K562 (cell line): ENCODE measurements at regions not wholly inside any gene's neighbourhood (a gene's known extent, or its start where the extent isn't known, plus 50 kb on each side); places are given as distances from the start of the nearest gene placed in this dataset.

Source experiments
- CEBPB ChIP-seq: fragments of 450-650 bp; IDR thresholded peaks from 2 replicates; pipeline ENCODE4 v1.6.1; 2016; ENCODE audit warnings: missing genetic modification characterization, missing compliant biosample characterization
- CREB1 ChIP-seq, 2 experiments: sonication (generic) in 1 of 2; formaldehyde crosslinking in 1 of 2; IDR thresholded peaks; 2 replicates each; pipeline versions ENCODE4 v1.6.1 to v1.8.0; 2012 to 2022; ENCODE audit warnings: inconsistent platforms in 1 of 2, mild to moderate bottlenecking in 1 of 2, missing genetic modification reagents in 1 of 2, moderate library complexity in 1 of 2
- FOXA3 ChIP-seq, 2 experiments: fragments of 450-650 bp in 1 of 2; sonication (generic) in 1 of 2; formaldehyde crosslinking; IDR thresholded peaks in 1 of 2; conservative IDR thresholded peaks in 1 of 2; 2 replicates each; pipeline versions ENCODE4 v1.4.0 to v1.8.0; 2020 to 2022; ENCODE audit warnings: mild to moderate bottlenecking in 2 of 2, missing genetic modification reagents in 1 of 2
- KLF16 ChIP-seq: IDR thresholded peaks from 2 replicates; pipeline ENCODE4 v1.6.1; 2016; ENCODE audit warnings: antibody characterized with exemption
- NEUROD1 ChIP-seq: fragments of 150-350 bp; IDR thresholded peaks from 2 replicates; pipeline ENCODE4 v1.6.1; 2014; ENCODE audit warnings: borderline replicate concordance, low read length, low read depth; ENCODE audit not compliant: partially characterized antibody
- NFATC3 ChIP-seq: fragments of 450-650 bp; IDR thresholded peaks from 2 replicates; pipeline ENCODE4 v1.6.1; 2017; ENCODE audit warnings: mild to moderate bottlenecking
- ZBTB8A ChIP-seq: fragments of 450-650 bp; IDR thresholded peaks from 2 replicates; pipeline ENCODE4 v1.6.1; 2018; ENCODE audit warnings: mild to moderate bottlenecking, moderate library complexity; ENCODE audit not compliant: partially characterized antibody
- ZNF583 ChIP-seq: fragments of 250-450 bp; sonication (Bioruptor Pico); IDR thresholded peaks from 2 replicates; pipeline ENCODE4 v1.4.0; 2020
- TF ChIP-seq, protein P1 (sequence below), 2 experiments: fragments of 450-650 bp in 1 of 2; sonication (generic) in 1 of 2; formaldehyde crosslinking in 1 of 2; IDR thresholded peaks in 1 of 2; conservative IDR thresholded peaks in 1 of 2; 2 replicates each; pipeline versions ENCODE4 v1.6.1 to v1.8.1; 2016 to 2023; ENCODE audit warnings: mild to moderate bottlenecking in 2 of 2, moderate library complexity in 2 of 2, inconsistent platforms in 1 of 2, missing genetic modification reagents in 1 of 2
- TF ChIP-seq, protein P2 (sequence below), 3 experiments: IDR thresholded peaks in 2 of 3; conservative IDR thresholded peaks in 1 of 3; 2 replicates each; pipeline ENCODE4 v1.5.1; 2011 to 2012; ENCODE audit warnings: low read length in 3 of 3, mild to moderate bottlenecking in 3 of 3, control low read depth in 2 of 3, improper control_type of control experiment in 1 of 3, inconsistent platforms in 1 of 3, low read depth in 1 of 3, mixed read lengths in 1 of 3, moderate library complexity in 1 of 3; ENCODE audit not compliant: insufficient read depth in 2 of 3

DNA sequence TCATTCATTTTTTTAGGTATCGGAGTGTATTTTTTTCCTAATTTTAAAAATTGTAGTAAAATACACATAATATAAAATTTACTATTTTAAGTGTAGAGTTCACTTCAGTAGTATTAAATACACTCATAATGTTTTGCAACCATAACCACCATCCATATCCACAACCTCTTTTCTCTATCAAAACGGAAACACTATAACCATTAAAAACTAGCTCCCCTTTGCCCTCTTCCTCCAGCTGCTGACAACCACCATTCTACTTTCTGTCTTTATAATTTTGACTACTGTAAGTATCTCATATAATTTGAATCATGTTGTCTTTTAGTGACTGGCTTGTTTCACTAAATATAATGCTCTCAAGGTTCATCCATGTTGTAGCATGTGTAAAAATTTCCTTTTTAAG lies 205.4 kb upstream of the CXorf51B start:
- TF ChIP-seq, protein P1, sequence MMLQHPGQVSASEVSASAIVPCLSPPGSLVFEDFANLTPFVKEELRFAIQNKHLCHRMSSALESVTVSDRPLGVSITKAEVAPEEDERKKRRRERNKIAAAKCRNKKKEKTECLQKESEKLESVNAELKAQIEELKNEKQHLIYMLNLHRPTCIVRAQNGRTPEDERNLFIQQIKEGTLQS (IDR thresholded peaks at IDR 0.05), result no peak
- TF ChIP-seq, protein P1 (CRISPR knock-in tag; conservative IDR thresholded peaks at IDR 0.05), result no peak
- TF ChIP-seq NEUROD1 (no peak), NFATC3 (no peak), CEBPB (tag) (no peak), FOXA3 (CRISPR knock-in tag; conservative IDR thresholded peaks at IDR 0.05 in 1 of 2, IDR thresholded peaks at IDR 0.05 in 1 of 2) (no peak), ZNF583 (CRISPR knock-in tag) (no peak), CREB1 (IDR thresholded peaks at IDR 0.05) (no peak), CREB1 (CRISPR knock-in tag; IDR thresholded peaks at IDR 0.05) (no peak), KLF16 (no peak), ZBTB8A (no peak)
- TF ChIP-seq, protein P2, sequence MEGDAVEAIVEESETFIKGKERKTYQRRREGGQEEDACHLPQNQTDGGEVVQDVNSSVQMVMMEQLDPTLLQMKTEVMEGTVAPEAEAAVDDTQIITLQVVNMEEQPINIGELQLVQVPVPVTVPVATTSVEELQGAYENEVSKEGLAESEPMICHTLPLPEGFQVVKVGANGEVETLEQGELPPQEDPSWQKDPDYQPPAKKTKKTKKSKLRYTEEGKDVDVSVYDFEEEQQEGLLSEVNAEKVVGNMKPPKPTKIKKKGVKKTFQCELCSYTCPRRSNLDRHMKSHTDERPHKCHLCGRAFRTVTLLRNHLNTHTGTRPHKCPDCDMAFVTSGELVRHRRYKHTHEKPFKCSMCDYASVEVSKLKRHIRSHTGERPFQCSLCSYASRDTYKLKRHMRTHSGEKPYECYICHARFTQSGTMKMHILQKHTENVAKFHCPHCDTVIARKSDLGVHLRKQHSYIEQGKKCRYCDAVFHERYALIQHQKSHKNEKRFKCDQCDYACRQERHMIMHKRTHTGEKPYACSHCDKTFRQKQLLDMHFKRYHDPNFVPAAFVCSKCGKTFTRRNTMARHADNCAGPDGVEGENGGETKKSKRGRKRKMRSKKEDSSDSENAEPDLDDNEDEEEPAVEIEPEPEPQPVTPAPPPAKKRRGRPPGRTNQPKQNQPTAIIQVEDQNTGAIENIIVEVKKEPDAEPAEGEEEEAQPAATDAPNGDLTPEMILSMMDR (IDR thresholded peaks at IDR 0.05 in 2 of 3, conservative IDR thresholded peaks at IDR 0.05 in 1 of 3; ENCODE audit: insufficient read depth in 2 of 3, low read depth in 1 of 3, low read length in 3 of 3), result no peak
